ENCODE measurements at regions not wholly inside any gene's neighbourhood (a gene's known extent, or its start where the extent isn't known, plus 50 kb on each side); places are given as distances from the start of the nearest gene placed in this dataset.
"Not testable (repeated sequence)": the region's sequence is repeated elsewhere in the genome, so short reads cannot be mapped to it uniquely, and the experiment has no call there.

DNA sequence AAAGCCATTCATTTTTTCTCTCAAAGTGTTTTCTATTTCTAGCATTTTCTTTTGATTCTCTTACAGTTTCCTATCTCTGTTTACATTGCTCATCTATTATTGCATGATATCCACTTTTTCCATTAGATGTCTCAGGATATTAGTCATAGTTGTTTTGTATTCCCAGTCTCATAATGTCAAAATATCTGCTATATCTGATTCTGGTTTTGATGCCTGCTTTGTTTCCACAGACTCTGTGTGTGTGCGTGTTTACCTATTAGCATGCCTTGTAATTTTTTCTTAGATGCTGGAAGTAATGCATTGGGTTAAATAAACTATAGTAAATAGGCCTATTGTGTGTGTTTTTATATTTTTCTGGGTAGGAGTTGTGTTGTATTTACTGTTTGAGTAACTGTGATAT lies 1126.3 kb downstream of the SORCS1 start:
- no peak for DNase-seq

- DNase-seq: no peak
Measured at GRCh38 chr10:106033065-106033464, 1131.4 kb downstream of the SORCS1 start.

DNA sequence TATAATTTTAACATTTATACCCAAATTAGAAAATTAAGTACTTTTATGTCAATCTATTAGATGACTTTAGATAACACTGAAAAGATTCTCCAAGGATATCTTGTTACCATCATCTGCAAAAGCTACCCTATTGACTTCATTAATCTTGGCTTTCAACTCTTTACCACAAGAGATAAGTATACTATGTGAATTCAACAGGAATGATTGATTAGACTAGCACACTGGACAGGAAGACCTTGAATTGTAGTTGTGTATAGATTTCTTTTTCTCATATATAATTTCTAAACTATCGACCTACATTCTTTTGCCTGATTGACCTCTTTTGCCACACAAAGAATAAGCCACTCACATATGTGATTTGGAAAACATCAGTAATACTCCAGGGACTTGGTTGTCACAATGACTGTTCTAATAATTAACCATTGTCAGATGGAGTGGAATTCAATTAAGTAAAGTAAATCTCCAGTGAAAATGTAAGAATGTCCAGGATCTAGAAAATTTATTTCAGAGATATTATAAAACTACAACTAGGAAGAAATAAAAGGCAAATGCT lies 1132.0 kb downstream of the SORCS1 start:
- DNase-seq: no peak

DNA sequence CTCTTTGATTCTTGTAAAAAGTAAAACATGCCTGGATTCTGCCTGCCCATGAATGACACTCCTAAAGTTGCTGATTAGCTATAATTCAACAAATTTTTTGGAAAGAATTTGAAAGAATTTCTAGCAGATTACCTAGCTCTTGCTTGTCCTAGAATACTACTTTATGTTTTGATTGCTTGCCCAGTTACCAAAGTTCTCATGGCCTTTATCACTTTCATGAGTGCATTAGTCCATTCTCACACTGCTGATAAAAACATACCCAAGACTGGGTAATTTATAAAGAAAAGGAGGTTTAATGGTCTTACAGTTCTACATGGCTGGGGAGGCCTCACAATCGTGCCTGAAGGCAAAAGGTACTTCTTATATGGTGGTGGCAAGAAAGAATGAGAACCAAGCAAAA lies 1137.3 kb downstream of the SORCS1 start:
- DNase-seq: no peak

- DNase-seq: no peak
Measured at GRCh38 chr10:106025208-106025811, 1139.2 kb downstream of the SORCS1 start.

DNA sequence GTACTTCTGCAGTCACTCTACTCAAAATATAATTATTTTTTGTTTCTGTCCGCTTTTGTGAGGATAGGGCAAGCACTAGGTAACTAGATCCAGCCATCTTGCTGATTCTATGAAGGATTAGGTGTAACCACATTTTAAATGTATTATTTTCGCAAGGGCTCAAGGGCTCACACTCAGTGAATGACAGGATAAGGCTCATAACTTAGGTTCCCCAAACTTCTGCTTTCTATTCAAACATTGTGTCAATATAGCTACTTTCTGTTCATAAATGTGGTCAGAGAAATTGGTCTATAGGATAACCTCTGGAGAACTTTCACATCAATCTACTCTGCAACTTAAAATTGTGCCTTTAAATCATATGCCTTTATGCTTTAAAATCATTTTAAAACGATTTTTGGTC lies 1141.2 kb downstream of the SORCS1 start:
- no peak for DNase-seq

- not testable (repeated sequence) for DNase-seq
Measured at GRCh38 chr10:106019559-106019958, 1144.9 kb downstream of the SORCS1 start.

DNA sequence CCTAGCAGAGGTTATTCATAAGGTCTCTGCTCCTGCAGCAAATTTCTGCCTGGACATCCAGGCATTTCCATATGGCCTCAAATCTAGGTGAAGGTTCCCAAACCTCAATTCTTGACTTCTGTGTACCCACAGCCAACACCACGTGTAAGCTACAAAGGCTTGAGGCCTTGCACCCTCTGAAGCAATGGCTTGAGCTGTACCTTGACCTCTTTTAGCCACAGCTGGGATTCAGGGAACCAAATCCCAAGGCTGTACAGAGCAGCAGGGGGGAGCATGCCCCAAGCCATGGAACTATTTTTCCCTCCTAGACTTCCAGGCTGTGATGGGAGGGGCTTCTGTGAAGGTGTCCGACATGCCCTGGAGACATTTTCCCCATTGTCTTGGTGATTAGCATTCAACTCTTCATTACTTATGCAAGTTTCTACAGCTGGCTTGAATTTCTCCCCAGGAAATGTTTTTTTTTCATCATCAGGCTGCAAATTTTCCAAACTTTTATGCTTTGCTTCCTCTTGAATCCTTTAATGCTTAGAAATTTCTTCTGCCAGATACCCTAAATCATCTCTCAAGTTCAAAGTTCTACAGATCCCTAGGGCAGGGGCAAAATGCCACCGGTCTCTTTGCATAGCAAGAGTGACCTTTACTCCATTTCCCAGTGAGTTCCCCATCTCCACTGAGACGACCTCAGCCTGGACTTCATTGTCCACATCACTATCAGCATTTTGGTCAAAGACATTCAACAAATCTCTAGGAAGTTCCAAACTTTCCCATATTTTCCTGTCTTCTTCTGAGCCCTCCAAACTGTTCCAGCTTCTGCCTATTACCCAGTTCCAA lies 1148.9 kb downstream of the SORCS1 start:
- not testable (repeated sequence) for DNase-seq

DNA sequence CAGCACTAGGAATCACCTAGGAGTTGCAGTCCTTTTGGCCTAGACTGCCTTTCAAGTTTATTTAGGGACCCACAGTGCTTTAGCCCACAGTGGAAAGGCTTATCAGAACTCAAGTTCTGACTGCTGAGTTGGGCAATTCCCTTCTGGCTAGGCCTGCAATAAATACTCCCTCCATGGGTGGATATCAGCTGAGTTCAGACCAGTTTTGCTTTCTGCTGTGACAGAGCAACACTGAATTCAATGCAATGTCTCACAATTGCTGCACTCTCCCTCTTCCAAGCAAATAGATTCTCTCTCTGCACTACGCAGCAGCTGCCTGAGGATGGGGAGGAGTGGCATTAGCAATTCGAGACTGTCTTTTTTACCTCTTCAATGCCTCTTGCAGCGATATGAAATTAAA lies 1153.3 kb downstream of the SORCS1 start:
- DNase-seq: no peak

GRCh38 chr10:106000721-106001120 lies 1163.8 kb downstream of the SORCS1 start:
- DNase-seq: no peak

DNA sequence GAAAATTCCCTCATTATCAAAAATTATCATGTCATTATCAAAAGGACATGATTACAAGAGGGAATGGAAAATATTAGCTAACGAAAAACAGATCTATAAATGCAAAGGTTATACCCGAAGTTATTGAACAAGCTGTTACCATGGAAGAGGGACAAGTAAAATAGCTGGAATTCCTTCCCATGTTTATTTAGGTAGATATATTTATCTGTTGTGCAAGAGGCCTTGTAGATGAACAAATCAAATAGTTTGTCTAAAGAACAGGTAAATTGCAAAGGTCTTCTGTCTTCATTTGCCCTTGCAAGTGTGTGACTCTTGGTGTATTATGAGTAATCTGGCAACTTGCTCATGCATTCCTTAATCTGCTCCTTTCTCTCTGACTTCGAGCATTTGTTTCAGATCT lies 1170.9 kb downstream of the SORCS1 start:
- DNase-seq: no peak

GRCh38 chr10:105992928-105993327 lies 1171.6 kb downstream of the SORCS1 start:
- no peak for DNase-seq

DNA sequence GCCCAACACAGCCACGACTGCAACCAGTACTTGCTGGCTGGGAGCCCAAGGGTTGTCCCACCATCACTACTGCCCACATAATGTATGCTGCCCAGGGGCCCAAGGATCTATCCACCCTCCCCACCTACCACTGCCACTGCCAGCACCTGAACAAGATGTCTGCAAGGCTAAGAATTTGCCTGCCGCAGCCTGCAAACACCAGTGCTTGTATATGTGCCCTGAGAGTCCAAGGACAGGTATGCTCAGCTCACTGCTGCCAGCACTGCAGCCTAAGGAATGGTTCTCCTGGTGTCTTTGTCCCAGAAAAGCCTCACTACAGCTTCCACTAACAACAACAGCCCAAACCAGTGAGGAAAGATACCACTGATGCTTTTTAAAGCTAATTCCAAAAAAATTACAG lies 1174.0 kb downstream of the SORCS1 start:
- DNase-seq: no peak

- no peak for DNase-seq
Measured at GRCh38 chr10:105989995-105990394, 1174.5 kb downstream of the SORCS1 start.

GRCh38 chr10:105988848-105989247 lies 1175.7 kb downstream of the SORCS1 start:
- DNase-seq: no peak

- no peak for DNase-seq
Measured at GRCh38 chr10:105986912-105987635, 1177.4 kb downstream of the SORCS1 start.

DNA sequence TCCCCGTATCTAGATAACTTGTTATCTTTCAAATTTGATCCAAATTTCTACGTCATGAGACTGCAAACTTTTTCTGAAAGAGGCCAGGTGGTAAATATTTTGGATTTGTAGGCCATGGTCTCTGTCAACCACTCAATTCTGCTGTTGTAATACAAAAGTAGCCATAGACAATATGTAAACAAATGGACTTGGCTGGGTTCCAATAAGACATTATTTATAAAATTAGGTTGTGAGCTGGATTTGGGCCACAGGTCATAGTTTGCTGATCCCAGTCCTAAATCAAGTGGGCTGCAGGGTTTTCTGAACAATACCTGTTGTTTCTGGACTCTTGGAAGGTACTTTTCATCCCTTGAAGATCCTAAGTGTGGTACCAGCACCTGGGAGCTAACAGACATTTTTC lies 1178.0 kb downstream of the SORCS1 start:
- DNase-seq: no peak

DNA sequence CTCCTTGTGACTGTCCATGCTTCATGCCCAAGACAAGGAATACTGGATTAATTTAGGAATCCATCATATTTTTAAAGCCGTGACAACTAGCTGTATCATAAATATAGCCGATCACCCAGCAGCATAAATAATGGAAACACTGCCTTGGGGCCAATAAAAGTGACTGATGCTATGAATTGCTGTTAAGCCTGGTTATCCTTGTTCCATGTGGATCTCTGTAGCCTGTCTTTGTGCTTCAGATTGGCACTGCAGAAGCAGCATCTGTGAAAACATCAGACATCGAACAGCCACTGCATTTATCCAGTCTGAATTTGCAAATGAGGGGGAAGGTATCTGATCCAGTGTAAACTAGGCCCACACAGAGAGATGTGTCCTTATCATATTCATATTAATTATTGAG lies 1181.8 kb downstream of the SORCS1 start:
- no peak for DNase-seq

- no peak for DNase-seq
Measured at GRCh38 chr10:105981679-105982078, 1182.8 kb downstream of the SORCS1 start.

GRCh38 chr10:105974803-105975456 lies 1189.6 kb downstream of the SORCS1 start:
- no peak for DNase-seq

- no peak for DNase-seq
Measured at GRCh38 chr10:105973902-105974301, 1190.6 kb downstream of the SORCS1 start.

DNA sequence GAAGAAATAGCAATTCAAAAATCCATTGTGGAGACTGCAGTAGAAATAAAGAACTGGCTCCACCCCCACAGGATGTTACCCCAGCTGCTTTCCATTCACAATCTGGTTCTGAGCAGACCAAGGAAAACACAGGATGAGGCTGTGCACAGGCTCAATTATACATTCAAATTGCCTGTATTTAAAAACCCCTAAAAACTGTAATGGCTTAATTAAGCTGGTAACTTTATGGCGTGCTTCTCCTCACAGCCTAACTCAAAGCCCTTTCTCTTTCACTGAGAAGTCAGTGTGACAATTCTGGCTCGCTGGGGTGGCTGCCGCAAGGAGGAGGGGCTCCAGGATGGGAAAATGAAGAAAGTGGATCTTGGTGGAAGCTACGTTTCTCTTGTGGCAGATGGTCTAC lies 1191.1 kb downstream of the SORCS1 start:
- no peak for DNase-seq

DNA sequence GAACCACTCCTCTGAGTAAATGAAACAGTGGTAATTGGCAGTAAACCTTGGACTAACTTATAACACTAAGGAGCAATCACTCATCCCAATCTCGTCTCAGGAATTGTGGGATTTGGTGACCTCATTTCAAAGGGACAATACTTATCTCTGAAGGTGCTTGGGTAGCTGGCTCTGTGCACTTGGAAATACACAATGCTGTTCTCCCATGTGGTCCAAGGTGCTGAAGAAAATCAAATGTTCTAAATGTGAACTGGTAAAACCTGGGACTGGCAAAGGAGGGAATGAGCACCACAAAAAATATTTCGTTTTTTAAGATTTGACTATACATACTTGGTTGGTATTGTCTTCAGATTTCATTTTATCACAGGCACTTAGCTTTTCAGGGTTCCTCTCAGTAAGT lies 1193.0 kb downstream of the SORCS1 start:
- DNase-seq: no peak

Measured in CD4-positive, alpha-beta T cell treated with Interleukin-1 beta for 1 hour (primary cell).